OCI-LY1 (cell line): ENCODE measurements at regions not wholly inside any gene's neighbourhood (a gene's known extent, or its start where the extent isn't known, plus 50 kb on each side); places are given as distances from the start of the nearest gene placed in this dataset.

Experiments used
- H2AFZ ChIP-seq: fragments of 200-600 bp; sonication (generic), shearing (Covaris generic); 2 replicates; pipeline ENCODE4 v1.6.0; 2014; ENCODE audit warnings: antibody characterized with exemption, mild to moderate bottlenecking, low read length
- H3F3A ChIP-seq: fragments of 200-600 bp; sonication (generic), shearing (Covaris generic); 2 replicates; pipeline ENCODE4 v1.6.0; 2014; ENCODE audit warnings: mild to moderate bottlenecking, antibody characterized with exemption, low read length, moderate library complexity; ENCODE audit not compliant: insufficient read depth
- H3K27ac ChIP-seq: fragments of 200-600 bp; sonication (generic); 2 replicates; pipeline ENCODE4 v1.5.1; 2014; ENCODE audit warnings: low read length, mixed run types, mild to moderate bottlenecking, low read depth; ENCODE audit not compliant: poor library complexity, severe bottlenecking
- H3K27me3 ChIP-seq: fragments of 200-600 bp; sonication (generic); 2 replicates; pipeline ENCODE4 v1.6.0; 2014; ENCODE audit warnings: antibody characterized with exemption, mild to moderate bottlenecking, low read length, moderate library complexity; ENCODE audit not compliant: insufficient read depth
- H3K36me3 ChIP-seq: fragments of 200-600 bp; sonication (generic); 2 replicates; pipeline ENCODE4 v1.6.1; 2014; ENCODE audit warnings: mild to moderate bottlenecking, antibody characterized with exemption, low read length, moderate library complexity, mixed read lengths; ENCODE audit not compliant: insufficient read depth
- H3K4me1 ChIP-seq: fragments of 200-600 bp; sonication (generic); 2 replicates; pipeline ENCODE4 v1.5.1; 2014; ENCODE audit warnings: mild to moderate bottlenecking, low read length, moderate library complexity; ENCODE audit not compliant: insufficient read depth, severe bottlenecking
- H3K4me2 ChIP-seq: fragments of 200-600 bp; sonication (generic), shearing (Covaris generic); 2 replicates; pipeline ENCODE4 v1.6.1; 2014; ENCODE audit warnings: low read length
- H3K4me3 ChIP-seq: fragments of 200-600 bp; sonication (generic); 2 replicates; pipeline ENCODE4 v1.5.1; 2014; ENCODE audit warnings: low read length, low read depth, mild to moderate bottlenecking, mixed read lengths; ENCODE audit not compliant: poor library complexity, severe bottlenecking
- H3K79me2 ChIP-seq: fragments of 200-600 bp; shearing (Covaris generic); 2 replicates; pipeline ENCODE4 v1.6.1; 2016; ENCODE audit warnings: mixed run types, low read length, mixed read lengths; ENCODE audit not compliant: insufficient read depth
- H3K9ac ChIP-seq: fragments of 200-600 bp; sonication (generic), shearing (Covaris generic); 2 replicates; pipeline ENCODE4 v1.6.1; 2014; ENCODE audit warnings: mild to moderate bottlenecking, low read length, mixed read lengths
- H3K9me2 ChIP-seq: fragments of 200-600 bp; sonication (generic), shearing (Covaris generic); 2 replicates; pipeline ENCODE4 v1.6.1; 2014; ENCODE audit warnings: low read depth, mild to moderate bottlenecking, low read length, mixed read lengths
- H3K9me3 ChIP-seq: fragments of 200-600 bp; shearing (Covaris generic); 2 replicates; pipeline ENCODE4 v1.6.1; 2014; ENCODE audit warnings: low read length, mixed read lengths
- H4K20me1 ChIP-seq: fragments of 200-600 bp; sonication (generic), shearing (Covaris generic); 2 replicates; pipeline ENCODE4 v1.6.0; 2016; ENCODE audit warnings: mild to moderate bottlenecking, low read length; ENCODE audit not compliant: insufficient read depth
- CTCF ChIP-seq: fragments of 200-600 bp; sonication (generic), shearing (Covaris generic); IDR thresholded peaks from 2 replicates; pipeline ENCODE4 v1.5.1; 2017; ENCODE audit warnings: mild to moderate bottlenecking, antibody characterized with exemption, low read length, moderate library complexity, mixed read lengths
- EZH2 ChIP-seq: fragments of 200-600 bp; sonication (generic), shearing (Covaris generic); IDR thresholded peaks from 2 replicates; pipeline ENCODE4 v1.8.0; 2017; ENCODE audit warnings: borderline replicate concordance, mixed run types, mild to moderate bottlenecking, antibody characterized with exemption, low read length, moderate library complexity, mixed read lengths

GRCh38 chr10:57026307-57026706 is 665.2 kb upstream of the ZWINT start:
- Histone ChIP-seq H3K9me3 (no peaks in the 10 kb centered on the region), H3K9ac (no peak overlapping the region), H3K4me2 (no peak overlapping the region), H2AFZ (no peak overlapping the region), H3F3A (no peaks in the 10 kb centered on the region), H4K20me1 (no peaks in the 10 kb centered on the region), H3K27me3 (no peaks in the 10 kb centered on the region), H3K9me2 (no peaks in the 10 kb centered on the region), H3K36me3 (no peaks in the 10 kb centered on the region), H3K4me1 (no peaks in the 10 kb centered on the region), H3K27ac (no peak overlapping the region), H3K4me3 (no peak overlapping the region), H3K79me2 (no peaks in the 10 kb centered on the region)
- TF ChIP-seq EZH2 (no peak), CTCF (no peak)

- Histone ChIP-seq H2AFZ (no peak overlapping the region), H3K4me1 (no peaks in the 10 kb centered on the region), H3K9me2 (no peaks in the 10 kb centered on the region), H3F3A (no peaks in the 10 kb centered on the region), H3K9me3 (no peaks in the 10 kb centered on the region), H3K27ac (no peak overlapping the region), H3K36me3 (no peaks in the 10 kb centered on the region), H3K9ac (no peak overlapping the region), H3K27me3 (no peaks in the 10 kb centered on the region), H3K4me2 (no peak overlapping the region), H3K79me2 (no peaks in the 10 kb centered on the region), H4K20me1 (no peaks in the 10 kb centered on the region), H3K4me3 (no peak overlapping the region)
- TF ChIP-seq EZH2 (no peak), CTCF (no peak)
Observed at GRCh38 chr10:57023626-57024025, 662.6 kb upstream of the ZWINT start.

GRCh38 chr10:57018452-57018851 is 657.4 kb upstream of the ZWINT start:
- H3F3A ChIP-seq, result no peaks in the 10 kb centered on the region
- H3K4me2 ChIP-seq, result no peak overlapping the region
- H3K9me2 ChIP-seq, result no peaks in the 10 kb centered on the region
- no peaks in the 10 kb centered on the region for H3K79me2 ChIP-seq
- no peaks in the 10 kb centered on the region for H3K36me3 ChIP-seq
- H3K27ac ChIP-seq, result no peak overlapping the region
- no peaks in the 10 kb centered on the region for H3K9me3 ChIP-seq
- H3K4me1 ChIP-seq, result no peaks in the 10 kb centered on the region
- no peak for TF ChIP-seq EZH2
- TF ChIP-seq CTCF, result no peak
- no peak overlapping the region for H3K4me3 ChIP-seq
- H3K9ac ChIP-seq, result no peak overlapping the region
- no peak overlapping the region for H2AFZ ChIP-seq
- H4K20me1 ChIP-seq, result no peaks in the 10 kb centered on the region
- H3K27me3 ChIP-seq, result no peaks in the 10 kb centered on the region
